ENCODE measurements at regions not wholly inside any gene's neighbourhood (a gene's known extent, or its start where the extent isn't known, plus 50 kb on each side); places are given as distances from the start of the nearest gene placed in this dataset.

GRCh38 chr17:45689451-45689850 lies 94.7 kb upstream of the CRHR1 start:
- TF ChIP-seq CTCF (IDR thresholded peaks at IDR 0.05) = no peak
- no peak for TF ChIP-seq POLR2A (IDR thresholded peaks at IDR 0.05)

Measured in breast epithelium (tissue), 3 donors.